GM18502 (cell line): ENCODE measurements at regions not wholly inside any gene's neighbourhood (a gene's known extent, or its start where the extent isn't known, plus 50 kb on each side); places are given as distances from the start of the nearest gene placed in this dataset.

Source experiments
- ATAC-seq: cut with Tn5 transposase; IDR thresholded peaks from one replicate; pipeline ENCODE4 v1.9.1; 2021; ENCODE audit warnings: mild to moderate bottlenecking; ENCODE audit not compliant: unreplicated experiment, poor library complexity

DNA sequence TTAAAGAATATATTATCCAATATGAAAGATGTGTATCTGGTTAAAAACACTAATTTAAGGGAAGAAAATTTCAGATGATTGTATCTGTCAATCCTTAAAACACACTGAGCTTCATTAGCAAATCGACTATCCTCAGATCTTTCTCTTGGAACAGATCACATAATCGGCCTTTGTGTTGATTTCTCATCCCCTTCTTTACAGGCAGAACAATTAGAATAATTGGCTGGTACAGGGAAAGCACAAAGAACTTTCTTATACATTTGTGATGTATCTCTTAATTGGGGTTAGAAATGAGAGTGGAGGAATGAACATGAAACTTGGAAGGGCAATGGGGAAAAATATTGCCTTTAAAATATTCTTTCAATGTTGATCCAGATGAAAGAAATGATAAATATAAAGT lies 662.1 kb downstream of the TLE4 start:
- no peak for ATAC-seq

DNA sequence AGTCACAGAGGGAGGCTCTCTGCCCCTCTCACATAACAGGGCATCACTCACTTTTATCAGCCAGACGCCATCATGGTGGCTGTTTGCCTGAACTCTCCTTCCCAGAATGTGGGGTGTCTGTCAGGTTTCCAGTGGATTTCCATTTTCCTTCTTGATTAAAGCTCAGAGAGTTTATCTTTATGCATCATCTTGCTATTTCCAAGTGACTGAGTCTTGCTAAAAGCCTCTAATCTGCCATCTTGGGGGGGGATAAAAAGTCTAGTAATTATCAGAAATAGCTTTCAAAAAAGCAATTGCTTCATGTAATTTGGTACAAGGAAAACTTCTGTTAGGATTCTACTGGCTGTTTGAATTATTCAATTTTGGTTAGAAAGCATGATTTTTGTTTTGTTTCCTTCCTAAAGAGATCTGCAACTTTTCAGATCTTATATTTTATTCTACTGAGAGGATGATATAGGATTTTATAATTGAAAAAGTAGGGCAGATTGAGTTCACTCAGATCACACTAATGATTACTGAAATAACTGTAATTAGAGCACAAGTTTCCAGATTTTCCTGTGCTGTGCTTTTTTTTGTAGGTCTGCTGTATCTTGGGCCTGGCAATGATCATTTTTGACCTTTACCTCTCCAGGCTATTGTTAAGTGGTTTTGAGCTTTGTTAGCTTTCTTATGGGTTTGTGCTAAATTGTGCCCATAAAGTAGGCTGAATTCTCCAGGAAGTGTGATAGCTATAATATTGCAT lies 661.5 kb downstream of the TLE4 start:
- ATAC-seq = no peak

DNA sequence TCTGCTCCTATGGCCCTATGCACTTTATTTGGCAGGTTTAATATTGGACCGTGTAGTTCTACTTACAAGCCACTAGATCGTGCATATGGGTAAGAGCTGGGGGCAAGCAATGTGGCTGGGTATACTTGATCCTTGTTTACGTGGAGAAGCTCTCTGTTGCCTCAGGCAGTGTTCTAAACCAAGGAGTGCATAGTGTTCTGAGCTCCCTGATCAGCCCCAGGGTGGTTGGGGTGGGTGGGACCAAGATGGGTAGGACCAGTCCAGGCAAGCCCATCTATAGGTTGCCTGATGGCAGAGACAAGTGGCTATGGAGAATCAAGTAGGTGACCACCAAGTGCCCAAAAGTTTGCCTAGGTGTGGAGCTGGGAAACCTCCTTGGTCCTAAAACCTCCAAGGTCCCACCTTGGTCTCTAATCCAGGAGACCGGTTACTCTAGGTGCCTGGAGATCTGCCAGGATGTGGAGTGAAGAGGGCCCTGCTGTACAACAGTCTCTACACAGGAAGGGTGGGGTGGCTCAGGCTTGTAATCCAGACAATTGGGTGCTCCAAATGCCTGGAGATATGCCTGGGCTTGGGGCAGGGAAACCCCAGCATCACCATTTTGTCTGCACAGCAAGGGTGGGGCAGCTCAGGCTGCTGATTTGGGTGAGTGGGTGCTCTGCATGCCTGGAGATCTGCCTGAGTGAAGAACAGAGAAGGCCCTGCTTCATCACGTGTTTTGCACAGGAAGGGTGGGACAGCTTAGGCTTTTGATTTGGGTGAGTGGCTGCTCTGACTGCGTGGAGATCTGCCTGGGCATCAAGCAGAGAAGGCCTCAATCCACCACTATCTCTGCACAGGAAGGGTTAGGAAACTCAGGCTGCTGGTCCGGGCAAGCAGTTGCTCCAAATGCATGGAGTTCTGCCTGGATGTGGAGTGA lies 659.8 kb downstream of the TLE4 start:
- no peak for ATAC-seq

DNA sequence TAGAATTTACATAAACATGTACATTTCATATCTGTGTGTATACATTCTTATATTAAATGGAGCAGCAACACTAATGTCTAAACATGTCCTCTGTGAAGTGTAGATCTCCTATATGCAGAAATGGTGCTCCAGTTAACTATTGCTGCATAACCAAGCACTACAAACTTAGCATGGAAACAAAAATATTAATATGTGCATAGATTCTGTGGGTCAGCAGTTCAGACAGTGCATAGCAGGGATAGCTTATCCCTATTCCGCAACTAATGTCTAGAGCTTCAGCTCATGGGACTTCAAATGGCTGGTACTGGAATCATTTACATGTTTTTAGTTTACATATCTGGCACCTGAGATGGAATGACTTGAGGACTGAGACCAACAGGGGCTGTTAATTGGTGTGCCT lies 652.1 kb downstream of the TLE4 start:
- ATAC-seq = no peak

DNA sequence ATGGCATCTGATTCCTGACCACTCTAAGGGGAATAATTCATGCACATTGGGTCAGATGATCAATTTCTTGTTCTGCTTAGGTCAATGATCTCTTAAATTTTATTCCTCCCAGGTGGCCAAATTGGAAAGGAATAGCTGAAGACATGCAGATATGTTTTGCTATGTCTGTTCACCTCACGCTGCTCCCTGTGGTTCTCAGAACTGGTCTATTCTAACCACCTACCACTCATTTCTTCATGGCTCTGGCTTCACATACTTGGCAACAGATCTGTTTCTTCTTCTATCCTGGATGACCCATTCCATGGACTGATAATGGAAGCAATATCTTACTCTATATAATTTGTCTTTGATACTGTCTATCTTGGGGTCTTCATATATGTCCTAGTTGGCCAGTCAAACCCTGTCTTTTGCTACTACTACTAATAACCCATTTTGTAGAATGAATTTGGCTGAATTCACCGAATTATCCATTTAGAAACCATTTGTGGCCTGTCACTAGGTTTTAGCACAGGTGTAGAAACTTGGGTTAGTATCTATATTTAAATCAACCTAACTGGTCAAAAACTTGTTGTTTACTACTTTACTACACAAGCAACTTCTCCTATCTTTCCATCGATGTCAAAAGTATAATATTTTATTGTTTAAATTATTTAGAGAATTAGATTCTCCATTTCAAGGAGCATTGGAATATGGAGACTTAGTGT lies 650.9 kb downstream of the TLE4 start:
- ATAC-seq = no peak

DNA sequence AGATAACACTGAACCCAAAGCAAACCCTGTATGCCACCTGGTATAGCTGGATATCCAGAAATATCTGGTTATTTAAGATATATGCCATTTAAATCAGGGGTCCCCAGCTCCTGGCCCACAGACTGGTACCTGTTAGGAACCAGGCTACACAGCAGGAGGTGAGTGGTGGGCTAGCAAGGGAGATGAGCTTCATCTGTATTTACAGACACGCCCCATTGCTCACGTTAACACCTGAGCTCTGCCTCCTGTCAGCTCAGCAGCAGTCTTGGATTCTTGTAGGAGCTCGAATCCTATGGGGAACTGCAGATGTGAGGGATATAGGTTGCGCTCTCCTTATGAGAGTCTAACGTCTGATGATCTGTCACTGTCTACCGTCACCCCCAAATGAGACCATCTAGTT lies 646.6 kb downstream of the TLE4 start:
- no peak for ATAC-seq

DNA sequence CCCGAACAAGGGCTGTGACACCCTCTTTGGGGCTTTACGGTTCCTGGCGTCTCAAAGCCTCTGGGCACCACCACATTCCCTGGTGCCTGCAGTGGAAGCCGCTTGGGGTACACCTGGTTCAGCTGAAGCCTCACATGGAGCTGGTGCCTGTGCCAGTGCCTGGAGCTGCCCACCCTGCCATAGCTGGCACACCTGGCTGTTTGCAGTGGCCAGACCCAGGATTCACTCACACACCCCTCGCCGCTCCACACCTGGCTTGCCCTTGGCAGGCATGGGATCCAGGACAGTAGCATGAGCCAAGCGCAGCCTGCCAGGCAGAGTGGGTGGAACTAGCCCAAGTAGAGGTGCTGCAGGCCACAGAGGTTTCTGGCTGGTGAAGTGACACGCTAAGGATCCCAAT lies 641.8 kb downstream of the TLE4 start:
- ATAC-seq = no peak

DNA sequence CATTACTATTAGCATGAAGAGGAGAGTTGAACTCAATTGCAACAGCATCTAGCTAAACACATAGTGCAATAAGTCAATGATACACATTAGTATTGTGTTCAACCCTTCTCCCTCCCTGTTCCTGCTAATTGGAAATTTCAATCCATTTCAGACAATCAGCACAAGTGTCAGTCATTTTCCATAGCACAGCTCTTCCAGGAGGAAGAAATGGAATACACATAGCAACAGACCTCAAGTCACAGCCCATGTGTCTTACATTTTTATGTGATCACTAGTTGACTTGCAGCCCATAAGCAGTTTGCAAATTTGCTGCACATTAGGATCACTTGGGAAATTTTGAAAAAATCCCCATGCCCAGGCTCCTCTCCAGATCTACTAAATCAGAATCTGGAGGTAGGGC lies 636.9 kb downstream of the TLE4 start:
- ATAC-seq = no peak

DNA sequence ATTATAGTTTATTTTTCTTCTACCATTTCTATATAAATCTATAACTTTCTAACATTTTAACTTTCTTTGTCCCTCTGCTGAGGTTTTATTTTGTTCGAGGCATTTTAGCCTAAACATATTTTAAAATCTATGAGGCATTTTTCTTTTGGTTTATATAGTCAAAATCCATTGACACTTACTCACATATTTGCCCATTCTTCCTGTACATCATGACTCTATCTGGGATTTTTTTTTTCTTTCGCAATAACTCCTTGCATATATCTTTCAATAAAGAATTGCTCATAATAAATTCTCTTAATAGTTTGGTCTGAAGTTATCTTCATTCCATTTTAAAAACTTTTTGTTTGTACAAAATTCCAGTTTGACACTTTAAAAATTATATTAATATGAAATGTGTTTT lies 632.3 kb downstream of the TLE4 start:
- no peak for ATAC-seq

DNA sequence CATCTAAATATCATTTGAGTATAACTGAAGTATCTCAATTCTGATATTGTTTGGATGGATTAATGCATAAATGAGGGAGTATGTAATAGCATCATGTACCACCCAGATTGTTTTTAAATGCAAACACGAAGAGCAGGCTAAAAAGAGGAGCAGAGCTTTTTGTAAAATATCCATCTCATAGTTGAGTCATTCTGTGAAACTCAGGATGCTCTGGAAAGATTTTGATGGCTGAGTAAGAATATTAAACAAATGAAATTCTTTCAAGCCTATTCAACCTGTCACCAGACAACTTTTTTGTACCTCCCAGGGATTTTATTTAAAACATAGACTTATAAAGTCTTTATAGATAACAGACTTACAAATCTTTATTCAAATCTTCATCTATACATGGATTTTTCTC lies 625.9 kb downstream of the TLE4 start:
- ATAC-seq = no peak

DNA sequence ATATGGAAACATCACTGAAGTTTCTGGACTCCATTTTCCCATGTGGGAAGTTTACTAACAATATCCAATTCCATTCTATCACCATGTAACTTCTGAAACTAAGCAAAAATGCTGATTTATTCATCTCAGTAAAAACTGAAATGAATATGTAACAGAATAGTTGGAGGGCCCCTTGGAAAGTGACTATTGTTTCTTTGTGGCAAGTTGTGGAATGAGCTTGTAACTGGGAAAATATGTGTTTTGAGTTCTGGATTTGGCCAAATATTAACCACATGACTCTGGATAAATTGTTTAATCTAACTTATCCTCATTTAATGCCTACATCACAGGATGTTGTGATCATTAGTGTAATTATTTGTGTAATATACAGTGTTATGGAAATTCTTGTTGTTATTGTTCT lies 619.3 kb downstream of the TLE4 start:
- no peak for ATAC-seq

DNA sequence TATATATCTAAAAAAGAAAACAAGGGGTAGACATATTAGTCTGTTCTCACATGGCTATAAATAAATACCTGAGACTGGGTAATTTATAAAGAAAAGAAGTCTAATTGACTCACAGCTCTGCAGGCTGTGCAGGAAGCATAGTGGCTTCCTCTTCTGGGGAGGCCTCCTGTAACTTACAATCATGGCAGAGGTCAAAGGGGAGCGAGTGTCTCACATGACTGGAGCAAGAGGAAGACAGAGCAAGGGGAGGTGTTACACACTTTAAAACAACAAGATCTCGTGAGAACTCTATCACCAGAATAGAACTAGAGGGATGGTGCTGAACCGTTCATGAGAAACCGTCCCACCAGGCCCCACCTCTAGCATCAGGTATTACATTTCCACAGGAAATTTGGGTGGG lies 616.8 kb downstream of the TLE4 start:
- no peak for ATAC-seq

DNA sequence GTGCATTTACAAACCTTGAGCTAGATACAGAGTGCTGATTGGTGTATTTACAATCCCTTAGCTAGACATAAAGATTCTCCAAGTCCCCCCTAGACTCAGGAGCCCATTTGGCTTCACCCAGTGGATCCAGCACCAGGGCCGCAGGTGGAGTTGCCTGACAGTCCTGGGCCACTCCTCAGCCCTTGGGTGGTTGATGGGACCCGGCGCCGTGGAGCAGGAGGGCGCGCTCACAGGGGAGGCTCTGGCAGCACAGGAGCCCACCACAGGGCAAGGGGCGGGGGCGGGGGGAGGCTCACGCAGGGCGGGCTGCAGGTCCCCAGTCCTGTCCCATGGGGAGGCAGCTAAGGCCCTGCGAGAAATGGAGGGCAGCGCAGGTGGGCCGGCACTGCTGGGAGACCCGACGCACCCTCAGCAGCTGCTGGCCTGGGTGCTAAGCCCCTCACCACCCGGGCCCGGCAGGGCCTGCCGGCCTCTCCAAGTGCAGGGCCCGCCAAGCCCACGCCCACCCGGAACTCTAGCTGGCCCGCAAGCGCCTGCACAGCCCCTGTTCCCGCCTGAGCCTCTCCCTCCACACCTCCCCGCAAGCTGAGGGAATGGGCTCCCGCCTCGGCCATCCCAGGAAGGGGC lies 613.5 kb downstream of the TLE4 start:
- ATAC-seq = no peak

DNA sequence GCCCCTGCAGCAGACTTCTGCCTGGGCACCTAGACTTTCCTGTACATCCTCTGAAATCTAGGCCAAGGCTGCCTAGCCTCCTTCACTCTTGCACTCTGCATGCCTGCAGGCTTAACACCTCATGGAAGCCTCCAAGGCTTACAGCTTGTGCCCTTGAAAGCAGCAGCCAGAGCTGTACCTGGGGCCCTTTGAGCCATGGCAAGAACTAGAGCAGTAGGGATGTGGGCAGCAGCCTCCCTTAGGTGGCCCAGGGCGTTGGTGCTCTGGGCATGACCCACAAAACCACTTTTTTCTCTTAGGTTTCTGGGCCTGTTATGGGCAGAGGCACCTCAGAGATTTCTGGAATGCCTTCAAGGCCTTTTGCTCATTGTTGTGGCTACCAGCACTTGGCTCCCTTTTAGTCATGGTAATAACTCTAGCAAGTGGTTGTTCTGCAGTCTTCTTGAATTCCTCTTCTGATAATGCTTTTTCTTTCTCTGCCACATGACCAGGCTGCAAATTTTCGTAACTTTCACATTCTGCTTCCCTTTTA lies 606.2 kb downstream of the TLE4 start:
- no peak for ATAC-seq

DNA sequence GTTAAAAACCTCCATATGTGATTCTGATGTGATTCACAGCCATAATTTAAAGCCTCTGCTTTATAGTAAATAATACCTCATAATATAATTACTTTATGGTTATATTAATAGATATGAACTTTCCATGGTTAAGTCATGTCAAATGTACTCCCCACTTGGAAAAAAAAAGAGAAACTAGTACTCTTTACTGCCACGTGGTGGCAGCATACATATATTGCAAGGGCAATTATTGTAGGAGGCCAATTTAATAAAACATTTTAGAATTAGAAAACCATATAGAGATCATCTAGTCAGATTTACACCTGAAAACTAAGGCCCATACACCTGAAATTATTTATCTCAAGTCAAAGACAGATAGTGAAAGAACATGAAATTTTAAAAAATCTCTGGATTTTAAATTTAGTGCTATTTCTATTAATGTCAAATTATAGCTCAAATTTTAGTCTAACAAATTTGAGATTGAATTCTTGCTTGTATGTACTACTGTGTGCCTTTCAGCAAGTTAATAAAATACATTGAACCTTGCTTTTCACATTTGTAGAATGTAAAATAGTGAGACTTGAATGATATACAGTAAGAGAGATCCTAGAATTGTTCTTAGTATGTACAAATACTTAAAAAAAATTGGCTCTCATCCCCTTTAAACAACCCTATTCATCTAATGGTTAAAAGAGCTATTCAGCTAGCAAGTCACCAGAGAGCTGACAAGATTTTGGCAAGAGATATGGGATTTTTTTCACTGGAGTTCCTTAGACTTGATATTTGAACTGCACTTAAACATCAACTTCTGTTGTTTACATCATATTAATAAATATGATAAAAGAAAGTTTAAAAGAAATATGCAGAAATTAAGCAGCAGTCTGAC lies 603.8 kb downstream of the TLE4 start:
- no peak for ATAC-seq

DNA sequence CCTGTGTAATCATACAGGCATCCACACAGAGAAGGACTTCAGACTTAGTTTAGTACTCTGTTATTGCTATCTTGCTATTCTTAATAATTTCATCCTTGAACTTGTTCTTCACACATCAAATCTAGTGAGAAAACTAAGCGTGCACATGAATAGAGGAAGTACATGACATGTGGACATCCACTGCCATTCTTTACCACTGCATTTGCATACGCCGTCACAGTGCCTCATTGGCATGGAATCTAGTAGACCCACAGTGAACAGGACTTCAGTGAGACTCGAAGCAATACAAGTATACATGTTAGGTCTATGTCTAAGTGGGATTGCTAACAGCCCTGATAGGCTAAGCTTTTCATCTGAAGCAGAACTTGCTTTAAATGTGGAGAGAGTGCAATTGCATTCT lies 592.1 kb downstream of the TLE4 start:
- peak; percentile 72 for ATAC-seq

DNA sequence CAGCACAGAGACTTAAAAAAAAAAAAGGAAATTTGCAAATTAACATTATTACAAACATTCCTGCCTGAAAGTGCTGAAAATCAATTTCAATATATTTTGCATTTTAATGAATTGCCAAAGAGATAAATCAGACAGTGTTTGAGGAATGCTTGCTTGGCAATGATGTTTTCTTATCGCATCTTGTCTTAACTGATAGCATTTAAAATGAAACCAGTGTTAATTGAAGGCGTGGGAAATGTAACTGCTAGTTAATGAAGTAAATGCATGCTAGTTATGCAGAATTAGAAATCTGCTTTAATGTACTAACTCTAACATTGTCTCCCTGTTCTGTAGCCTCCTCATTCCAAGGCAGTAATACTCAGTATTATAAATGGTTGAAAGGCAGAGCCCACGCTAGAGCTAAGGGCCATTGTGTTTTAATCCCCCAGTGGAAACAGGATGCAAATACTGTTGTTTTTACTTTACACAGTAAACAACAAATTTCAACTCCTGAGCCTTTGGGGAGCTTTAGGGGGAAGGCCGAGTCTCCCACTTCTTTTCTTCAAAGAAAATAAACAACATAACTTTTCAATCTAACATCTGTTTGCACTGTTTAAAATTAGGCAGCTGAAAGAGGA lies 586.9 kb downstream of the TLE4 start:
- no peak for ATAC-seq

DNA sequence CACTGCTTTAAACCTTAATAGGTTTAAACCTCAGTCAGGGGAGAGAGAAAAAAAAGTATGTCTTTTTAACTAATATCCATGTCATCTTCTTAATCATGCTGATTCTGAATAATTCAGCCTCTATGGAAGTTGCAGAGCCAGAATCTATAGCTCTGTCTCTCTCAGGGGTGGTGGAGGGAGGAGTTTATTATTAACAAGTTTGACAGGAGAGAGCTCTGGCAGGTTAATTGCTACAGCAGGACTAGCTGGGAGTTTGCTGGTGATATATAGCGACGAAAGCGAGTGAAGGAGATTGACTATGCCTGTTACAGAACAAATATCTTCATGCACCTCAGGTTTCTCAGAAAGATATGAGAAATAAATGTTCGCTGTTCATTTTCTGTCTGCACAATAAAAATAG lies 586.4 kb downstream of the TLE4 start:
- no peak for ATAC-seq

DNA sequence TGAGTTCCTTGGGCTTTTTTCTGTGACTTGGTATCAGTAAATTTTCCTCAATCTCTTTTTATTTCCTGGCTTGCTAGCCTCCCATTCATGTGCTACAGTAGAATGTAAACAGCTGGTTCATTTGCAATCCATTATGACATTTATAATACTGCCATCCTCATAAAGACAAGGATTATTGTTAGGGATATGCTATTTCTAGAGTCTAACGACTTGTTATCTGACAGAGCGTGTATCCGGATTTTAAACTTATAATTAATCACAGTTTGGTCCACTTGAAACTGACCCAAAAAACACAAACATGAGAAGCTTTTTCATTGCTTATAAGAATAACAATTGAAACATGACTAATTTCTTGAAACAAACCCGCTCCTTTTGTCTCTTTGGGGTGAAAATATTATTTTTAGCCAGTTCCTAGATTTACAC lies 585.8 kb downstream of the TLE4 start:
- no peak for ATAC-seq
